Spleen (tissue), 11 donors: ENCODE measurements at regions not wholly inside any gene's neighbourhood (a gene's known extent, or its start where the extent isn't known, plus 50 kb on each side); places are given as distances from the start of the nearest gene placed in this dataset.

Experiments
- DNase-seq: peaks from one replicate; pipeline ENCODE4 v3.0.0-alpha.2; 2020
- H3K27ac ChIP-seq, 8 donors: fragments of 200-600 bp; sonication (generic) in 7 of 8; 1 replicate in 4 of 8; 2 replicates in 4 of 8; pipeline versions ENCODE4 v1.5.0 to v1.8.0; 2016 to 2021; ENCODE audit warnings: inconsistent platforms in 4 of 8, mild to moderate bottlenecking in 4 of 8, moderate library complexity in 1 of 8
- H3K27me3 ChIP-seq, 7 donors: fragments of 200-600 bp; sonication (generic) in 6 of 7; replicated peaks in 1 of 7; 1 replicate in 4 of 7; 2 replicates in 3 of 7; pipeline versions ENCODE4 v1.5.0 to v1.8.0; 2016 to 2021; ENCODE audit warnings: inconsistent platforms in 3 of 7, mild to moderate bottlenecking in 1 of 7
- H3K36me3 ChIP-seq, 6 donors: fragments of 200-600 bp; sonication (generic) in 5 of 6; 1 replicate in 4 of 6; 2 replicates in 2 of 6; pipeline versions ENCODE4 v1.5.0 to v1.8.0; 2016 to 2021; ENCODE audit warnings: inconsistent platforms in 2 of 6
- H3K4me1 ChIP-seq, 6 donors: fragments of 200-600 bp; sonication (generic) in 5 of 6; 1 replicate in 3 of 6; 2 replicates in 3 of 6; pipeline versions ENCODE4 v1.5.0 to v1.8.0; 2016 to 2021; ENCODE audit warnings: inconsistent platforms in 3 of 6
- H3K4me3 ChIP-seq, 8 donors: fragments of 200-600 bp; sonication (generic) in 7 of 8; 1 replicate in 4 of 8; 2 replicates in 4 of 8; pipeline versions ENCODE4 v1.5.0 to v1.8.0; 2016 to 2021; ENCODE audit warnings: inconsistent platforms in 4 of 8, mild to moderate bottlenecking in 4 of 8, moderate library complexity in 2 of 8
- H3K9me3 ChIP-seq, 8 donors: fragments of 200-600 bp; sonication (generic) in 7 of 8; 1 replicate in 4 of 8; 2 replicates in 4 of 8; pipeline versions ENCODE4 v1.5.0 to v1.8.0; 2016 to 2021; ENCODE audit warnings: inconsistent platforms in 4 of 8
- CTCF ChIP-seq, 11 experiments: fragments of 200-600 bp in 7 of 11; fragments of 450-650 bp in 4 of 11; sonication (generic) in 4 of 11; IDR thresholded peaks in 8 of 11; conservative IDR thresholded peaks in 3 of 11; 1 replicate in 7 of 11; 2 replicates in 4 of 11; pipeline versions ENCODE4 v1.4.0 to v1.8.0; 2016 to 2021; ENCODE audit warnings: antibody characterized with exemption in 11 of 11, inconsistent platforms in 4 of 11, mild to moderate bottlenecking in 1 of 11
- POLR2A ChIP-seq, 3 donors: fragments of 450-650 bp; IDR thresholded peaks; one replicate each; pipeline ENCODE4 v1.5.1; 2017; ENCODE audit warnings: antibody characterized with exemption in 3 of 3, mild to moderate bottlenecking in 1 of 3
- POLR2AphosphoS5 ChIP-seq, 3 donors: sonication (generic); formaldehyde crosslinking; IDR thresholded peaks; one replicate each; pipeline ENCODE4 v1.5.1; 2017; ENCODE audit warnings: antibody characterized with exemption in 3 of 3
- WGBS, 5 donors: extraction: QIAGEN DNeasy Blood & Tissue Kit in 3 of 5; methylation state at CpG; one replicate each; pipeline versions ENCODE4 v1.1.5 to v1.1.7; 2013 to 2018; 5-methylcytosine and 5-hydroxymethylcytosine counted together
- intact Hi-C: fragments of 100-400 bp; cut with DNase I; formaldehyde crosslinking; loops from one replicate; pipeline ENCODE4 v1.15.0; 2023; ENCODE audit warnings: low total_unique reads
- donor health status: healthy with polysubstance abuse.
- donor health status: DM: no; HTN: no; CAD: no; lungs with moderate emphysema.
- donor health status: DM: no; HTN: no; CAD: no.
- donor health status: Bipolar disorder and iron deficiency.
- donor health status: healthy.
- donor health status: DM: no; HTN: no; CAD: no.
- donor health status: DM: yes; HTN: yes; CAD: no.

GRCh38 chr7:25965405-25966123 lies 186.4 kb upstream of the NFE2L3 start:
- H3K27me3 ChIP-seq = peaks cover 0 to 70% (median 6%) of the 10 kb centered on the region in 7 donors
- TF ChIP-seq POLR2AphosphoS5 (IDR thresholded peaks at IDR 0.05) (no peak), POLR2A (IDR thresholded peaks at IDR 0.05) (no peak), CTCF (IDR thresholded peaks at IDR 0.05 in 8 of 11, conservative IDR thresholded peaks at IDR 0.05 in 3 of 11) (no peak)
- peaks cover 0 to 33% (median 8%) of the 10 kb centered on the region in 6 donors for H3K4me1 ChIP-seq
- DNase-seq = no peak
- no peaks in the 10 kb centered on the region for H3K36me3 ChIP-seq
- no peaks in the 10 kb centered on the region for H3K9me3 ChIP-seq
- no peak overlapping the region for H3K4me3 ChIP-seq
- 72 to 90% (median 84%) methylated on average over 6 of the region's 6 CpGs for WGBS, 5 donors
- peak overlapping the region in 3 of 8 donors; percentile 14 to 63 (median 34) for H3K27ac ChIP-seq
- intact Hi-C loops = no loop called here

- intact Hi-C loops = no loop called here
- Histone ChIP-seq H3K4me1 (peaks cover 0 to 33% (median 8%) of the 10 kb centered on the region in 6 donors), H3K27me3 (peaks cover 0 to 73% (median under 1%) of the 10 kb centered on the region in 7 donors), H3K9me3 (no peaks in the 10 kb centered on the region), H3K36me3 (no peaks in the 10 kb centered on the region), H3K4me3 (no peak overlapping the region), H3K27ac (peak overlapping the region in 2 of 8 donors; percentile 0 to 71)
- no peak for DNase-seq
- TF ChIP-seq CTCF (IDR thresholded peaks at IDR 0.05 in 8 of 11, conservative IDR thresholded peaks at IDR 0.05 in 3 of 11) (no peak), POLR2A (IDR thresholded peaks at IDR 0.05) (no peak), POLR2AphosphoS5 (IDR thresholded peaks at IDR 0.05) (no peak)
Measured at GRCh38 chr7:25966469-25966868, 185.5 kb upstream of the NFE2L3 start.

GRCh38 chr7:25967278-25968204 lies 184.5 kb upstream of the NFE2L3 start:
- DNase-seq = no peak
- H3K4me3 ChIP-seq = peak overlapping the region in 1 of 8 donors; percentile 55
- TF ChIP-seq POLR2A (IDR thresholded peaks at IDR 0.05) (no peak), CTCF (IDR thresholded peaks at IDR 0.05 in 8 of 11, conservative IDR thresholded peaks at IDR 0.05 in 3 of 11) (no peak), POLR2AphosphoS5 (IDR thresholded peaks at IDR 0.05) (no peak)
- H3K27me3 ChIP-seq = peaks cover 0 to 73% (median 0%) of the 10 kb centered on the region in 7 donors
- peaks cover 0 to 33% (median 8%) of the 10 kb centered on the region in 6 donors for H3K4me1 ChIP-seq
- no peaks in the 10 kb centered on the region for H3K36me3 ChIP-seq
- WGBS, 5 donors = 55 to 79% (median 59%) methylated on average over 4 of the region's 4 CpGs
- H3K9me3 ChIP-seq = no peaks in the 10 kb centered on the region
- peak overlapping the region in 4 of 8 donors; percentile 17 to 71 (median 58) for H3K27ac ChIP-seq
- intact Hi-C loops = no loop called here
